ENCODE measurements at regions not wholly inside any gene's neighbourhood (a gene's known extent, or its start where the extent isn't known, plus 50 kb on each side); places are given as distances from the start of the nearest gene placed in this dataset.
A peak's percentile ranks its signal among the peaks of the same experiment; 100 is the strongest.

- ATAC-seq (replicated peaks in 1 of 2) (no peak), DNase-seq (no peak)
- no peaks in the 10 kb centered on the region for H3K27me3 Mint-ChIP-seq (ENCODE audit: low read depth)
- peaks cover 4% of the 10 kb centered on the region in 2 donors for H3K9me3 Mint-ChIP-seq
- no peaks in the 10 kb centered on the region for H3K4me1 Mint-ChIP-seq (ENCODE audit: low read depth)
- no peaks in the 10 kb centered on the region for H3K36me3 Mint-ChIP-seq (ENCODE audit: insufficient read depth in 2 of 2)
- H3K27ac Mint-ChIP-seq = no peak overlapping the region
- no peak overlapping the region for H3K4me3 Mint-ChIP-seq
These were observed 465.8 kb upstream of the PCDH15 start for GRCh38 chr10:55266797-55267196.

GRCh38 chr10:55263327-55263726 lies 462.3 kb upstream of the PCDH15 start:
- peaks cover 3 to 6% of the 10 kb centered on the region in 2 donors for H3K9me3 Mint-ChIP-seq
- no peak overlapping the region for H3K4me3 Mint-ChIP-seq
- ATAC-seq (replicated peaks in 1 of 2) = no peak
- no peak for DNase-seq
- no peaks in the 10 kb centered on the region for H3K36me3 Mint-ChIP-seq (ENCODE audit: insufficient read depth in 2 of 2)
- no peaks in the 10 kb centered on the region for H3K4me1 Mint-ChIP-seq (ENCODE audit: low read depth)
- H3K27ac Mint-ChIP-seq = no peak overlapping the region
- H3K27me3 Mint-ChIP-seq (ENCODE audit: low read depth) = no peaks in the 10 kb centered on the region

- no peaks in the 10 kb centered on the region for H3K27me3 Mint-ChIP-seq (ENCODE audit: low read depth)
- H3K4me3 Mint-ChIP-seq = no peak overlapping the region
- H3K9me3 Mint-ChIP-seq = peaks cover 0 to 1% of the 10 kb centered on the region in 2 donors
- no peak overlapping the region for H3K27ac Mint-ChIP-seq
- DNase-seq (no peak), ATAC-seq (replicated peaks in 1 of 2) (no peak)
- peaks cover 0 to 1% of the 10 kb centered on the region in 2 donors for H3K36me3 Mint-ChIP-seq (ENCODE audit: insufficient read depth in 2 of 2)
- no peaks in the 10 kb centered on the region for H3K4me1 Mint-ChIP-seq (ENCODE audit: low read depth)
These were observed 441.5 kb upstream of the PCDH15 start for GRCh38 chr10:55242544-55242943.

GRCh38 chr10:55237462-55237861 lies 436.4 kb upstream of the PCDH15 start:
- no peak for DNase-seq
- ATAC-seq (replicated peaks in 1 of 2) = no peak
- peaks cover 1% of the 10 kb centered on the region in 2 donors for H3K9me3 Mint-ChIP-seq
- H3K4me1 Mint-ChIP-seq (ENCODE audit: low read depth) = no peaks in the 10 kb centered on the region
- no peak overlapping the region for H3K4me3 Mint-ChIP-seq
- no peaks in the 10 kb centered on the region for H3K27me3 Mint-ChIP-seq (ENCODE audit: low read depth)
- H3K27ac Mint-ChIP-seq = no peak overlapping the region
- peaks cover 0 to 1% of the 10 kb centered on the region in 2 donors for H3K36me3 Mint-ChIP-seq (ENCODE audit: insufficient read depth in 2 of 2)

GRCh38 chr10:55233505-55233904 lies 432.5 kb upstream of the PCDH15 start:
- peaks cover 1% of the 10 kb centered on the region in 2 donors for H3K9me3 Mint-ChIP-seq
- no peak for ATAC-seq (replicated peaks in 1 of 2)
- no peak for DNase-seq
- H3K27me3 Mint-ChIP-seq (ENCODE audit: low read depth) = no peaks in the 10 kb centered on the region
- H3K4me1 Mint-ChIP-seq (ENCODE audit: low read depth) = no peaks in the 10 kb centered on the region
- no peaks in the 10 kb centered on the region for H3K36me3 Mint-ChIP-seq (ENCODE audit: insufficient read depth in 2 of 2)
- H3K27ac Mint-ChIP-seq = no peak overlapping the region
- H3K4me3 Mint-ChIP-seq = no peak overlapping the region

GRCh38 chr10:55233090-55233489 lies 432.1 kb upstream of the PCDH15 start:
- H3K4me1 Mint-ChIP-seq (ENCODE audit: low read depth) = no peaks in the 10 kb centered on the region
- no peaks in the 10 kb centered on the region for H3K36me3 Mint-ChIP-seq (ENCODE audit: insufficient read depth in 2 of 2)
- H3K27me3 Mint-ChIP-seq (ENCODE audit: low read depth) = no peaks in the 10 kb centered on the region
- DNase-seq = no peak
- no peak overlapping the region for H3K4me3 Mint-ChIP-seq
- no peak overlapping the region for H3K27ac Mint-ChIP-seq
- H3K9me3 Mint-ChIP-seq = peaks cover 1% of the 10 kb centered on the region in 2 donors
- ATAC-seq (replicated peaks in 1 of 2) = no peak

GRCh38 chr10:55232553-55232952 lies 431.5 kb upstream of the PCDH15 start:
- Mint-ChIP-seq H3K27me3 (ENCODE audit: low read depth) (no peaks in the 10 kb centered on the region), H3K27ac (no peak overlapping the region), H3K9me3 (peaks cover 1% of the 10 kb centered on the region in 2 donors), H3K4me1 (ENCODE audit: low read depth) (no peaks in the 10 kb centered on the region), H3K36me3 (ENCODE audit: insufficient read depth in 2 of 2) (no peaks in the 10 kb centered on the region), H3K4me3 (no peak overlapping the region)
- DNase-seq (no peak), ATAC-seq (replicated peaks in 1 of 2) (no peak)

- H3K4me3 Mint-ChIP-seq = no peak overlapping the region
- H3K9me3 Mint-ChIP-seq = peaks cover 5 to 10% of the 10 kb centered on the region in 2 donors
- DNase-seq (no peak), ATAC-seq (replicated peaks in 1 of 2) (no peak)
- no peaks in the 10 kb centered on the region for H3K4me1 Mint-ChIP-seq (ENCODE audit: low read depth)
- no peaks in the 10 kb centered on the region for H3K36me3 Mint-ChIP-seq (ENCODE audit: insufficient read depth in 2 of 2)
- H3K27me3 Mint-ChIP-seq (ENCODE audit: low read depth) = no peaks in the 10 kb centered on the region
- no peak overlapping the region for H3K27ac Mint-ChIP-seq
These were observed 426.9 kb upstream of the PCDH15 start for GRCh38 chr10:55227967-55228366.

GRCh38 chr10:55224007-55224781 lies 423.2 kb upstream of the PCDH15 start:
- Mint-ChIP-seq H3K27ac (no peak overlapping the region), H3K27me3 (ENCODE audit: low read depth) (no peaks in the 10 kb centered on the region), H3K4me3 (no peak overlapping the region), H3K4me1 (ENCODE audit: low read depth) (no peaks in the 10 kb centered on the region), H3K36me3 (ENCODE audit: insufficient read depth in 2 of 2) (no peaks in the 10 kb centered on the region), H3K9me3 (peaks cover 6 to 13% of the 10 kb centered on the region in 2 donors)
- no peak for DNase-seq
- ATAC-seq (replicated peaks in 1 of 2) = peak in 1 of 2 donors; percentile 38

- H3K27ac Mint-ChIP-seq = no peak overlapping the region
- no peak overlapping the region for H3K4me3 Mint-ChIP-seq
- no peaks in the 10 kb centered on the region for H3K36me3 Mint-ChIP-seq (ENCODE audit: insufficient read depth in 2 of 2)
- H3K4me1 Mint-ChIP-seq (ENCODE audit: low read depth) = no peaks in the 10 kb centered on the region
- peaks cover 6 to 13% of the 10 kb centered on the region in 2 donors for H3K9me3 Mint-ChIP-seq
- no peak for ATAC-seq (replicated peaks in 1 of 2)
- DNase-seq = no peak
- no peaks in the 10 kb centered on the region for H3K27me3 Mint-ChIP-seq (ENCODE audit: low read depth)
These were observed 422.3 kb upstream of the PCDH15 start for GRCh38 chr10:55223352-55223751.

GRCh38 chr10:55220975-55221374 lies 419.9 kb upstream of the PCDH15 start:
- Mint-ChIP-seq H3K4me3 (no peak overlapping the region), H3K27me3 (ENCODE audit: low read depth) (no peaks in the 10 kb centered on the region), H3K27ac (no peak overlapping the region), H3K4me1 (ENCODE audit: low read depth) (no peaks in the 10 kb centered on the region), H3K9me3 (peaks cover 6 to 9% of the 10 kb centered on the region in 2 donors), H3K36me3 (ENCODE audit: insufficient read depth in 2 of 2) (no peaks in the 10 kb centered on the region)
- DNase-seq (no peak), ATAC-seq (replicated peaks in 1 of 2) (no peak)

GRCh38 chr10:55215699-55216098 lies 414.7 kb upstream of the PCDH15 start:
- no peak overlapping the region for H3K4me3 Mint-ChIP-seq
- ATAC-seq (replicated peaks in 1 of 2) (no peak), DNase-seq (no peak)
- no peaks in the 10 kb centered on the region for H3K36me3 Mint-ChIP-seq (ENCODE audit: insufficient read depth in 2 of 2)
- no peaks in the 10 kb centered on the region for H3K27me3 Mint-ChIP-seq (ENCODE audit: low read depth)
- H3K9me3 Mint-ChIP-seq = peaks cover 2% of the 10 kb centered on the region in 2 donors
- no peaks in the 10 kb centered on the region for H3K4me1 Mint-ChIP-seq (ENCODE audit: low read depth)
- H3K27ac Mint-ChIP-seq = no peak overlapping the region

- DNase-seq = no peak
- Mint-ChIP-seq H3K27ac (no peak overlapping the region), H3K4me3 (no peak overlapping the region), H3K4me1 (ENCODE audit: low read depth) (no peaks in the 10 kb centered on the region), H3K9me3 (peaks cover 4 to 5% of the 10 kb centered on the region in 2 donors), H3K36me3 (ENCODE audit: insufficient read depth in 2 of 2) (no peaks in the 10 kb centered on the region), H3K27me3 (ENCODE audit: low read depth) (no peaks in the 10 kb centered on the region)
- ATAC-seq (replicated peaks in 1 of 2) = no peak
These were observed 413.6 kb upstream of the PCDH15 start for GRCh38 chr10:55214608-55215007.

GRCh38 chr10:55212051-55212450 lies 411.0 kb upstream of the PCDH15 start:
- ATAC-seq (replicated peaks in 1 of 2) (no peak), DNase-seq (no peak)
- Mint-ChIP-seq H3K4me1 (ENCODE audit: low read depth) (no peaks in the 10 kb centered on the region), H3K27me3 (ENCODE audit: low read depth) (no peaks in the 10 kb centered on the region), H3K4me3 (no peak overlapping the region), H3K36me3 (ENCODE audit: insufficient read depth in 2 of 2) (no peaks in the 10 kb centered on the region), H3K27ac (no peak overlapping the region), H3K9me3 (peaks cover 4 to 8% of the 10 kb centered on the region in 2 donors)

Data from activated T-cell treated with anti-CD3 and anti-CD28 coated beads, Interleukin-2, amount 50 U/mL, for 72 hours (primary cell).